ENCODE measurements at regions not wholly inside any gene's neighbourhood (a gene's known extent, or its start where the extent isn't known, plus 50 kb on each side); places are given as distances from the start of the nearest gene placed in this dataset.

DNA sequence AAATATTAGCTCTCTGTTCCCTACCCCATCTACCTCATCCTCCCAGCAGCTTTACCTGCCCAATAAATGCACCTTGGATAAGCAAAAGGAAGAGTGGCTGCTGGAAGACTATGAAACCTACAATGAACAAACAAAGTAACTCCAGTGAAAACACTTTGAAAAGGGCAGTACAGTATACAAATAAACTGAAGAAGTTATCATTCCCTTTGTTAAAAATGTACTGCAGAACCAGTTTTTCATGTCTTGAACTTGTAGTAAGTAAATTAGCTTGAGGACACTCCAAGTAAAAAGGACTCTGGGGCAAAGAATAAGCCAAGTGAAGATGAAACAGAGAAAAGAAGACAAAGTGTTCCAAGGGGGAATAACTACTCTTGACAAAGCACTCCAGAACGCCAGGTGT lies 457.1 kb downstream of the DTWD2 start:
- H3K4me1 ChIP-seq (ENCODE audit: control insufficient read depth in 5 of 5, insufficient read depth in 5 of 5, low read length in 5 of 5) = peaks cover 0 to 19% (median 0%) of the 10 kb centered on the region in 5 donors
- H3K27me3 ChIP-seq (ENCODE audit: control insufficient read depth in 3 of 3, insufficient read depth in 3 of 3, low read length in 2 of 3) = no peaks in the 10 kb centered on the region

DNA sequence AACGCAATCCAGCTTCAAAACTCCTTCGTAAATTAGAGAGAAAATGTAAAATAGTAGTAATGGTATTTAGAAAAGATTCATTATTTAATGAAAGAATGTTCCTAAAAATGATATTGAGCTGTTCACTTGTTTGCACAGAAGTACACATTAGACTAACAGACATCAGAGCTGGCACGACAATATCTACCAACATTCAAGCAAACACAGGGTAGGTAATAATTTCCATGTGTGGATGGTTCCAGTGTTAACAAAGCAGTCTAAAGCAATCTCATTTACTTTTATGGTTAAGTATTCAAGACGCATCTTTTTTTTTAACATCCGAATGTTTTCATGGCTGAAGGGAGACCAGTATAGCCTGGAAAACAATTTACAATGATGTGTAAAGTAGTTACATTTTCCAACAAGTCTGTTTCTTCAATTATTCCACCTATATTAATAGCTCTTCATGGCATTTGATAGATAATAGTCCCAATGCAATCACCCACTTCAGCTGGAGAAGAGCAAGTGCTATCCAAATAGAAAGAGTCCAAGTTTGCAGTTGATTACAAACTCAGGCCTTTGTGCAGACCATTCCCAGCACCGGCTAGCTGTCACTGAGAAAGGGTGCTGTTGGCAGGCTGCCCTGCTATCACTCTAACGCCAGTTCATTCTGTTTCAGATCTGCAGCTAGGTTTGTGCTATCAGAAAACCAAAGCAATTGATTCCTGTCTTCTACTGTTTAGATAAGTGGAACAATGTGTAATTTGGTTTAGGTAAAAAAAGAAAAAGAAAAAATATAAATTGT lies 458.8 kb downstream of the DTWD2 start:
- no peaks in the 10 kb centered on the region for H3K9me3 ChIP-seq (ENCODE audit: control insufficient read depth in 4 of 4, insufficient read depth in 3 of 4, low read length in 3 of 4)
- H3K4me3 ChIP-seq = no peak overlapping the region
- H3K4me1 ChIP-seq (ENCODE audit: control insufficient read depth in 5 of 5, insufficient read depth in 5 of 5, low read length in 5 of 5) = peaks cover 0 to 19% (median 0%) of the 10 kb centered on the region in 5 donors
- DNase-seq = peak in 2 of 3 donors; percentile 16 to 46
- H3K9ac ChIP-seq (ENCODE audit: insufficient read depth in 1 of 2, low read length in 2 of 2) = no peak overlapping the region
- 75 to 89% methylated on average over 7 of the region's 7 CpGs for whole genome bisulfite sequencing, 2 donors
- H3K27ac ChIP-seq (ENCODE audit: low read depth in 1 of 2, low read length in 1 of 2) = no peak overlapping the region
- TF ChIP-seq, protein P1, sequence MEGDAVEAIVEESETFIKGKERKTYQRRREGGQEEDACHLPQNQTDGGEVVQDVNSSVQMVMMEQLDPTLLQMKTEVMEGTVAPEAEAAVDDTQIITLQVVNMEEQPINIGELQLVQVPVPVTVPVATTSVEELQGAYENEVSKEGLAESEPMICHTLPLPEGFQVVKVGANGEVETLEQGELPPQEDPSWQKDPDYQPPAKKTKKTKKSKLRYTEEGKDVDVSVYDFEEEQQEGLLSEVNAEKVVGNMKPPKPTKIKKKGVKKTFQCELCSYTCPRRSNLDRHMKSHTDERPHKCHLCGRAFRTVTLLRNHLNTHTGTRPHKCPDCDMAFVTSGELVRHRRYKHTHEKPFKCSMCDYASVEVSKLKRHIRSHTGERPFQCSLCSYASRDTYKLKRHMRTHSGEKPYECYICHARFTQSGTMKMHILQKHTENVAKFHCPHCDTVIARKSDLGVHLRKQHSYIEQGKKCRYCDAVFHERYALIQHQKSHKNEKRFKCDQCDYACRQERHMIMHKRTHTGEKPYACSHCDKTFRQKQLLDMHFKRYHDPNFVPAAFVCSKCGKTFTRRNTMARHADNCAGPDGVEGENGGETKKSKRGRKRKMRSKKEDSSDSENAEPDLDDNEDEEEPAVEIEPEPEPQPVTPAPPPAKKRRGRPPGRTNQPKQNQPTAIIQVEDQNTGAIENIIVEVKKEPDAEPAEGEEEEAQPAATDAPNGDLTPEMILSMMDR (IDR thresholded peaks at IDR 0.05; ENCODE audit: control extremely low read depth, extremely low read depth) = no peak
- no peak for ATAC-seq (ENCODE audit: insufficient read depth, low FRiP score)
- H3K27me3 ChIP-seq (ENCODE audit: control insufficient read depth in 3 of 3, insufficient read depth in 3 of 3, low read length in 2 of 3) = no peaks in the 10 kb centered on the region
- no peaks in the 10 kb centered on the region for H3K36me3 ChIP-seq (ENCODE audit: control insufficient read depth in 4 of 4, insufficient read depth in 4 of 4, low read length in 4 of 4)

More for the DNA sequence above, 457.1 kb downstream of the DTWD2 start:
- H3K9me3 ChIP-seq (ENCODE audit: control insufficient read depth in 4 of 4, insufficient read depth in 3 of 4, low read length in 3 of 4) = no peaks in the 10 kb centered on the region
- no peak overlapping the region for H3K4me3 ChIP-seq
- H3K27ac ChIP-seq (ENCODE audit: low read depth in 1 of 2, low read length in 1 of 2) = no peak overlapping the region
- 69 to 82% methylated on average over 1 of the region's 1 CpG for WGBS, 2 donors
- H3K9ac ChIP-seq (ENCODE audit: insufficient read depth in 1 of 2, low read length in 2 of 2) = no peak overlapping the region
- DNase-seq (peak in 1 of 3 donors; percentile 25), ATAC-seq (ENCODE audit: insufficient read depth, low FRiP score) (peak; percentile 12)
- TF ChIP-seq, protein P1 (IDR thresholded peaks at IDR 0.05; ENCODE audit: control extremely low read depth, extremely low read depth) = no peak
- H3K36me3 ChIP-seq (ENCODE audit: control insufficient read depth in 4 of 4, insufficient read depth in 4 of 4, low read length in 4 of 4) = no peaks in the 10 kb centered on the region

DNA sequence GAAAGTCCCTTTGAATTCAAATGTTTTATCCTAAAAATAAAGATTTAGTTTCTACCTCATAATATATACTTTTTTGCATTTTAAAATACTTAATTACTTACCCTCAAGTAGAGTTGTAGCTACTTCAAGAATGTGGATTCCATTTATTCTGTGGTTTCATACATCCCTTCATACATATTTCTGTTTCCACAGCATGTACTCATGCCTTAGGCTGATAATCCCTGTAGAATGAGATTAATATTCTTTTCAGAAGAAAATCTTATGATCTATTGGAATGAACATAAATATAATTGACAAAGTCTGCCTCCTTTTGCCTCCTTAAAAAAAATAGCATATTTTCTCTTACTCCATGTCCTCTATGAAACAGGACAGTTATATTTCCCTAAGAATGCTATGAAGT lies 465.7 kb downstream of the DTWD2 start:
- H3K36me3 ChIP-seq (ENCODE audit: control insufficient read depth in 4 of 4, insufficient read depth in 4 of 4, low read length in 4 of 4) = no peaks in the 10 kb centered on the region
- H3K9me3 ChIP-seq (ENCODE audit: control insufficient read depth in 4 of 4, insufficient read depth in 3 of 4, low read length in 3 of 4) = no peaks in the 10 kb centered on the region
- TF ChIP-seq, protein P1 (IDR thresholded peaks at IDR 0.05; ENCODE audit: control extremely low read depth, extremely low read depth) = no peak
- H3K4me3 ChIP-seq = no peak overlapping the region
- ATAC-seq (ENCODE audit: insufficient read depth, low FRiP score) (no peak), DNase-seq (no peak)
- no peak overlapping the region for H3K27ac ChIP-seq (ENCODE audit: low read depth in 1 of 2, low read length in 1 of 2)
- H3K27me3 ChIP-seq (ENCODE audit: control insufficient read depth in 3 of 3, insufficient read depth in 3 of 3, low read length in 2 of 3) = no peaks in the 10 kb centered on the region
- H3K4me1 ChIP-seq (ENCODE audit: control insufficient read depth in 5 of 5, insufficient read depth in 5 of 5, low read length in 5 of 5) = peaks cover 0 to 5% (median 0%) of the 10 kb centered on the region in 5 donors
- H3K9ac ChIP-seq (ENCODE audit: insufficient read depth in 1 of 2, low read length in 2 of 2) = no peak overlapping the region
